Prostate gland (tissue), 2 donors: ENCODE measurements at regions not wholly inside any gene's neighbourhood (a gene's known extent, or its start where the extent isn't known, plus 50 kb on each side); places are given as distances from the start of the nearest gene placed in this dataset.

Experiments
- CTCF ChIP-seq, 4 experiments: fragments of 200-600 bp in 2 of 4; fragments of 450-650 bp in 2 of 4; sonication (generic) in 2 of 4; IDR thresholded peaks; 1 replicate in 3 of 4; 2 replicates in 1 of 4; pipeline ENCODE4 v1.5.1; 2016 to 2019; ENCODE audit warnings: antibody characterized with exemption in 4 of 4, mild to moderate bottlenecking in 2 of 4, moderate library complexity in 2 of 4
- POLR2A ChIP-seq: fragments of 450-650 bp; IDR thresholded peaks from one replicate; pipeline ENCODE4 v1.6.1; 2016; ENCODE audit warnings: antibody characterized with exemption, mild to moderate bottlenecking
- POLR2AphosphoS5 ChIP-seq: sonication (generic); formaldehyde crosslinking; IDR thresholded peaks from one replicate; pipeline ENCODE4 v1.6.1; 2017; ENCODE audit warnings: antibody characterized with exemption

GRCh38 chr16:79317521-79317920 is 283.0 kb downstream of the MAF start:
- TF ChIP-seq POLR2AphosphoS5 (no peak), CTCF (IDR thresholded peaks at IDR 0.05) (no peak), POLR2A (no peak)
